Activated CD4-positive, alpha-beta T cell treated with anti-CD3 and anti-CD28 coated beads, Interleukin-2, Interleukin-6, amounts not matched to agents 100 ng/mL and 50 ng/mL, durations not matched to agents 16 hours and 8 hours (primary cell): ENCODE measurements at regions not wholly inside any gene's neighbourhood (a gene's known extent, or its start where the extent isn't known, plus 50 kb on each side); places are given as distances from the start of the nearest gene placed in this dataset.

Experiments used
- DNase-seq: peaks from one replicate; pipeline ENCODE4 v3.0.0-alpha.2; 2020

GRCh38 chr2:18123211-18123570 lies 244.7 kb downstream of the KCNS3 start:
- no peak for DNase-seq

- DNase-seq: no peak
Observed at GRCh38 chr2:18122544-18123210, 244.2 kb downstream of the KCNS3 start.

- no peak for DNase-seq
Observed at GRCh38 chr2:18119883-18120282, 241.4 kb downstream of the KCNS3 start.

- DNase-seq: no peak
Observed at GRCh38 chr2:18118703-18119102, 240.2 kb downstream of the KCNS3 start.

- DNase-seq: peak; percentile 3
Observed at GRCh38 chr2:18117592-18117991, 239.1 kb downstream of the KCNS3 start.

- DNase-seq: no peak
Observed at GRCh38 chr2:18110222-18110621, 231.8 kb downstream of the KCNS3 start.

GRCh38 chr2:18106841-18107240 lies 228.4 kb downstream of the KCNS3 start:
- no peak for DNase-seq

GRCh38 chr2:18105929-18106328 lies 227.5 kb downstream of the KCNS3 start:
- no peak for DNase-seq

GRCh38 chr2:18104595-18105224 lies 226.2 kb downstream of the KCNS3 start:
- no peak for DNase-seq

- DNase-seq: no peak
Observed at GRCh38 chr2:18096836-18097405, 218.5 kb downstream of the KCNS3 start.

GRCh38 chr2:18094277-18094676 lies 215.8 kb downstream of the KCNS3 start:
- no peak for DNase-seq

GRCh38 chr2:18093196-18093595 lies 214.7 kb downstream of the KCNS3 start:
- no peak for DNase-seq

- no peak for DNase-seq
Observed at GRCh38 chr2:18092760-18093159, 214.3 kb downstream of the KCNS3 start.

GRCh38 chr2:18085593-18085992 lies 207.1 kb downstream of the KCNS3 start:
- no peak for DNase-seq

GRCh38 chr2:18084376-18084775 lies 205.9 kb downstream of the KCNS3 start:
- no peak for DNase-seq

GRCh38 chr2:18083806-18084205 lies 205.3 kb downstream of the KCNS3 start:
- DNase-seq: no peak

GRCh38 chr2:18078216-18078615 lies 199.7 kb downstream of the KCNS3 start:
- no peak for DNase-seq

GRCh38 chr2:18077704-18078103 lies 199.2 kb downstream of the KCNS3 start:
- DNase-seq: no peak

GRCh38 chr2:18077231-18077630 lies 198.8 kb downstream of the KCNS3 start:
- no peak for DNase-seq

- no peak for DNase-seq
Observed at GRCh38 chr2:18074476-18074875, 196.0 kb downstream of the KCNS3 start.

GRCh38 chr2:18073601-18074000 lies 195.1 kb downstream of the KCNS3 start:
- DNase-seq: no peak

GRCh38 chr2:18067588-18068384 lies 189.3 kb downstream of the KCNS3 start:
- DNase-seq: no peak

- no peak for DNase-seq
Observed at GRCh38 chr2:18066894-18067293, 188.4 kb downstream of the KCNS3 start.

GRCh38 chr2:18066066-18066465 lies 187.6 kb downstream of the KCNS3 start:
- no peak for DNase-seq
